ENCODE measurements at regions not wholly inside any gene's neighbourhood (a gene's known extent, or its start where the extent isn't known, plus 50 kb on each side); places are given as distances from the start of the nearest gene placed in this dataset.

DNA sequence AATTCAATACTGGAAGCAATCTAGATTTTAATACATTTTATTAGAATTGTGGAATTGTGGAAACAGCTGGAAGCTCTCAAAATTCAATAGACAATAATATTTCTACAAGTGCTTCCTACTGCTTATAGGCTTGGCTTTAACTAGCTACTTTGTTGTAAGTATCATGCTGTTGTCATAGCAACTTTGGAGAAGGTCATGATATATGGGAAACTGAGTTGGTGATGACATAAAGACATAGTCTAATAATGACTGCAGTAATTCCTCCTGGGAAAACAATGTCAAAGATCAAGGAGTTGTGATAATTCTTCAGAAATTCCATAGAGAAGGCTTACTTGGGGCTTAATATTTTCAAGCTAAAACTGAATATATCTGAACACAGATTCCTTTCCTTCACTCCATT is 266.6 kb downstream of the KIF21A start:
- ChIA-PET POLR2A (no interaction called here), CTCF (no interaction called here)
- no peak for DNase-seq (ENCODE audit: extremely low spot score)
- TF ChIP-seq SP1 (IDR thresholded peaks at IDR 0.05) = no peak
- no peak for TF ChIP-seq NFRKB (IDR thresholded peaks at IDR 0.05)
- no peak for TF ChIP-seq FOXA1 (IDR thresholded peaks at IDR 0.05)
- TF ChIP-seq HDGF (IDR thresholded peaks at IDR 0.05; ENCODE audit: borderline replicate concordance) = no peak
- TF ChIP-seq CTBP1 (IDR thresholded peaks at IDR 0.05; ENCODE audit: borderline replicate concordance) = no peak
- TF ChIP-seq LEF1 (IDR thresholded peaks at IDR 0.05; ENCODE audit: borderline replicate concordance) = no peak
- no peak for TF ChIP-seq FOXK2 (IDR thresholded peaks at IDR 0.05)
- TF ChIP-seq ZNF384 (IDR thresholded peaks at IDR 0.05) = no peak
- TF ChIP-seq ELF4 (IDR thresholded peaks at IDR 0.05) = no peak
- TF ChIP-seq L3MBTL2 (conservative IDR thresholded peaks at IDR 0.05) = no peak

DNA sequence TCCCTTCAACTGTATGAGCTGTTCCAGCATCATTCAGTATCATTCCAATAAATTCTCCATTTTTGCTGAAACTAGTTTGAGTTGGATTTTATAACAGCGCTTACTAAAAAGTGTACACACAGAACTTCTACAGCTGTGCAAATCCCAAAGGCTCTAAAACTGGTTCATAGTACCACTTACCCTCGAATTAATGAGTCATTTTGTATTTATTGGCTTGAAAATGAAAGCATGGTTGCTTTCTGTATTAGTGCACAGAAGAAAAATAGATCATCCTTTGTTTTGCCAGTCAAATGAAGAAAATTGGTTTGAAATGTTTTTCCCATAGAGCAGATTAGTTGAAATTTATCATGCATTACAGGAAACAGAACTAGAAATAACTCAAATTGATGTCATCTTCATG is 268.3 kb upstream of the CPNE8 start:
- CTCF ChIA-PET = no interaction called here
- POLR2A ChIA-PET = no interaction called here
- no peak for DNase-seq (ENCODE audit: extremely low spot score)
- no peak for TF ChIP-seq CTBP1 (IDR thresholded peaks at IDR 0.05; ENCODE audit: borderline replicate concordance)
- no peak for TF ChIP-seq NFRKB (IDR thresholded peaks at IDR 0.05)
- no peak for TF ChIP-seq LEF1 (IDR thresholded peaks at IDR 0.05; ENCODE audit: borderline replicate concordance)

DNA sequence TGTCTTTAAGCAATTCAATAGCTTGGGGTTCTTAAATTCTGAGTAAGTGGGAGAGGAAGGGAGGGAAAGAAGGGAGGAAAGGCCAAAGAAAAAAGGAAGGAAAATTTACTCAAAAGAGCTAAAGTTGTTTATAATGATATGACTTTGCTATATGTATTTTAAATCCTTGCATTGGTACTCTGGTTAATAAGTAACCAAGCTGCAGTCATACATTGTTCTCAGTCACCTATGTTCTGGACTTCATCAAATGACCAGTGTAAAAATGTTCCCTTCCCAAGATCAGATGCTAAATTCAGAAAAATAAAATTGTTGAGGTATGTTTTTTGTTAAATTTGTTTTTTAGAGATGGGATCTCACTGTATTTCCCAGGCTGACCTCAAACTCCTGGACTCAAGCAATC is 259.9 kb upstream of the CPNE8 start:
- ChIA-PET POLR2A (no interaction called here), CTCF (no interaction called here)
- DNase-seq (ENCODE audit: extremely low spot score) = no peak
- no peak for TF ChIP-seq TARDBP (IDR thresholded peaks at IDR 0.05)
- TF ChIP-seq ELF4 (IDR thresholded peaks at IDR 0.05) = no peak
- no peak for TF ChIP-seq L3MBTL2 (conservative IDR thresholded peaks at IDR 0.05)
- no peak for TF ChIP-seq FOXK2 (IDR thresholded peaks at IDR 0.05)
- TF ChIP-seq CTBP1 (IDR thresholded peaks at IDR 0.05; ENCODE audit: borderline replicate concordance) = no peak
- no peak for TF ChIP-seq ARNT (IDR thresholded peaks at IDR 0.05)
- no peak for TF ChIP-seq NFRKB (IDR thresholded peaks at IDR 0.05)
- TF ChIP-seq FOXM1 (IDR thresholded peaks at IDR 0.05; ENCODE audit: borderline replicate concordance) = no peak

DNA sequence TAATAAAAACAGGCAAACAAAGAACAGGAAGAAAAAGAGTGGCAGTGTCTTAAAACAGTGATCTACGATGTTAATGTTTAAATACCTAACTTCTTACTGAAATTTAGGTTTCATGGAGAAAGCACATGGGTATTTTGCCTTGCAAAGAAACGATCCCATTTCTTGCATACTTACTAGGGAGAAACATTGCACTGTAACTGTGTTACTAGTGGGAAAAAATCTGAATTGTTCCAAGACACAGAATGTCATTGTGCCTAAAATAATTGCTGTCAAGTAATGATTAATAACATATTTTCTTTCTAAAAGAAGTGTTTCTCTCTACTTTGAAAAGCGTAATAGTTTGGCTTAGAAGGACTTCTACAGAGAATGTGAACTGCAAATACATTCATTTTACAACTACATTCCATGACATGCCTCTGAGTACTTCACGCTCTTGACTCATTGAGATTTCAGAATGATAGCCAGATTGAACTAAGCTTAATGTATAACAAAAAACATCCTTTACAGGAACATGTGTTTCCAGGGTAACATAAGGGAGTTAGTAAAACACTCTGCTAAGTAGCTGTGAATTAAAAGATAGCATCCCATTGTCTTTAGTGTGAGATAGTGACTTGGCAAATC is 256.2 kb upstream of the CPNE8 start:
- ChIA-PET POLR2A (no interaction called here), CTCF (no interaction called here)
- DNase-seq (ENCODE audit: extremely low spot score) = no peak
- TF ChIP-seq FOXK2 (IDR thresholded peaks at IDR 0.05) (no peak), CTBP1 (IDR thresholded peaks at IDR 0.05; ENCODE audit: borderline replicate concordance) (no peak), HDGF (IDR thresholded peaks at IDR 0.05; ENCODE audit: borderline replicate concordance) (no peak), SP1 (IDR thresholded peaks at IDR 0.05) (no peak), NFRKB (IDR thresholded peaks at IDR 0.05) (no peak), L3MBTL2 (conservative IDR thresholded peaks at IDR 0.05) (no peak), ARNT (IDR thresholded peaks at IDR 0.05) (no peak), LEF1 (IDR thresholded peaks at IDR 0.05; ENCODE audit: borderline replicate concordance) (no peak), ZNF384 (IDR thresholded peaks at IDR 0.05) (no peak), FOXA1 (IDR thresholded peaks at IDR 0.05) (no peak), FOXM1 (IDR thresholded peaks at IDR 0.05; ENCODE audit: borderline replicate concordance) (no peak), SUZ12 (IDR thresholded peaks at IDR 0.05) (no peak)
- TF ChIP-seq, protein P1, sequence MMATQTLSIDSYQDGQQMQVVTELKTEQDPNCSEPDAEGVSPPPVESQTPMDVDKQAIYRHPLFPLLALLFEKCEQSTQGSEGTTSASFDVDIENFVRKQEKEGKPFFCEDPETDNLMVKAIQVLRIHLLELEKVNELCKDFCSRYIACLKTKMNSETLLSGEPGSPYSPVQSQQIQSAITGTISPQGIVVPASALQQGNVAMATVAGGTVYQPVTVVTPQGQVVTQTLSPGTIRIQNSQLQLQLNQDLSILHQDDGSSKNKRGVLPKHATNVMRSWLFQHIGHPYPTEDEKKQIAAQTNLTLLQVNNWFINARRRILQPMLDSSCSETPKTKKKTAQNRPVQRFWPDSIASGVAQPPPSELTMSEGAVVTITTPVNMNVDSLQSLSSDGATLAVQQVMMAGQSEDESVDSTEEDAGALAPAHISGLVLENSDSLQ (IDR thresholded peaks at IDR 0.05) = no peak

DNA sequence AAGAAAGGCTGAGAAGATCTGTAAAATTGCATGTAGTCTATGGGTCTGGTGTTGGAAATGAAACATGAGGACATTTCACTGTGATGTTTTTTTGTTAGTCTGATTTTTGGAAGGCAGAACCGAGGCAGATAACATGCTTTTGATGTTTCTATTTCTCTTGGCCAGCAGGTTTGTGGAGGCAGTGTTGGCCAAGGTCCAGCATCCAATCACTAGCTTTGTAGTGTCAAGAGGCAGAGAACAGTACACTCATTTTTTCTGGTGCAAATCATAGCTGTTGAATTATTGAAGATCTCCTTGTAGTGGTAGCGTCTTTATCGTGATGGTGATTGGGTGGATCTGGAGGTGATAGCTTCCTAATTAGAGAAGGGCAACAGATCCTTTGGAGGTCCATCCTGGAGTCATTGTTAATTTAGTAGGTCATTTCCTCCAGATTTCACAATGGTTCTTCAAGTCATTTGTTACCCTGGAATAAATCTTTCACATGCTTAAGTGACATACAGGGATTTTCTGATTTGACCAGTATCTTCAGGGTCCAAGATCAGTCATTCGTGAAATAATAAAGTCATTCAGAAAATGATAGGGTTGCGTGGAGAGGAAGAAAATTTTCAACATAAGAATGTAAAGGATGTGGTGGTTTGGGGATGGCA is 252.4 kb upstream of the CPNE8 start:
- ChIA-PET CTCF (no interaction called here), POLR2A (no interaction called here)
- TF ChIP-seq FOXM1 (IDR thresholded peaks at IDR 0.05; ENCODE audit: borderline replicate concordance) = no peak
- TF ChIP-seq ARNT (IDR thresholded peaks at IDR 0.05) = no peak
- TF ChIP-seq FOXA1 (IDR thresholded peaks at IDR 0.05) = no peak
- TF ChIP-seq BHLHE40 (IDR thresholded peaks at IDR 0.05; ENCODE audit: borderline replicate concordance) = no peak
- no peak for TF ChIP-seq LEF1 (IDR thresholded peaks at IDR 0.05; ENCODE audit: borderline replicate concordance)
- TF ChIP-seq NFRKB (IDR thresholded peaks at IDR 0.05) = no peak
- TF ChIP-seq L3MBTL2 (conservative IDR thresholded peaks at IDR 0.05) = no peak
- no peak for TF ChIP-seq FOXK2 (IDR thresholded peaks at IDR 0.05)
- TF ChIP-seq CTBP1 (IDR thresholded peaks at IDR 0.05; ENCODE audit: borderline replicate concordance) = no peak
- TF ChIP-seq ZNF384 (IDR thresholded peaks at IDR 0.05) = no peak
- no peak for TF ChIP-seq ELF4 (IDR thresholded peaks at IDR 0.05)
- TF ChIP-seq, protein P1 (IDR thresholded peaks at IDR 0.05) = no peak
- no peak for TF ChIP-seq TARDBP (IDR thresholded peaks at IDR 0.05)
- no peak for TF ChIP-seq SP1 (IDR thresholded peaks at IDR 0.05)
- no peak for TF ChIP-seq HDGF (IDR thresholded peaks at IDR 0.05; ENCODE audit: borderline replicate concordance)
- TF ChIP-seq SUZ12 (IDR thresholded peaks at IDR 0.05) = no peak
- no peak for DNase-seq (ENCODE audit: extremely low spot score)

DNA sequence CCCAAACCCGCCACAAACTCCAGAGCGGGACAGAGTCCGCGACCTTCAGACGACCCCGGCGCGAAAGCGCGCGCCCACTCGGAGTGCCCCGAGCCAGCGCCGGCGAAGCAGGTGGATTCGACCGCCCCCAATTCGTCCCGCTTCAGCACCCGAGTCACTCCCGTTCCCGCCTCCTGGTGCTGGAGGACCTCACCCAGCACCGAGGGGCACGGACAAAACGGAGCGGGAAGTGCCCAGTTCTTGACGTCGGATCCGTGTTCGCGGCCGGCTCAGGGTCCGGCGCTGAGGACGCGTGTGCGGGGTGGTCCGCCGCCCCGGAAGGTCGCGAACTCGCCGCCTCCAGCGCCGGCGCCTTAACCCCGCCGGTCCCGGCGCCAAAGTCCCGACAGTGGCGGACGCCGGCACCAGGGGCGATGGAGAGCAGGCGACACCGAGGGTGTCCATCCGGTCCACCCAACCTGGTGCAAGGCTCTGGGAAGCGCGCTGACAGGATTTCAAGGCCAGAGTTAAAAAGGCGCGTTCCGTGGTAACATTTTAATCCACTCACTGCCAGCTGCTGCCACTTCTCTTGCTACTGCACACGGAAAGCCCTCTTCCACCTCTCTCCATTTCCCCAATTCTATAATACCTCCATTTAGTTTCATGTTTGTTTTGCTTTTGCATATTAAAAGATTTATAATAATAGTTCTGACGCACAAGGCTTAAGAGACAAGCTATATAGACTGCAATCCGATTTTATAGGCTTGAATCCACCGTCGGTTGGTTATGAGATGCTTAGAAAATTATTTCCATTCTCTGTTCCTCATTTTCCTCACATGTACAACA is 240.0 kb upstream of the CPNE8 start:
- CTCF ChIA-PET = no interaction called here
- TF ChIP-seq NFRKB (IDR thresholded peaks at IDR 0.05) = no peak
- no peak for TF ChIP-seq SP1 (IDR thresholded peaks at IDR 0.05)
- TF ChIP-seq TARDBP (IDR thresholded peaks at IDR 0.05) = no peak
- no peak for TF ChIP-seq FOXK2 (IDR thresholded peaks at IDR 0.05)
- TF ChIP-seq, protein P1 (IDR thresholded peaks at IDR 0.05) = no peak
- TF ChIP-seq SUZ12 (IDR thresholded peaks at IDR 0.05) = no peak
- TF ChIP-seq FOXA1 (IDR thresholded peaks at IDR 0.05) = no peak
- no peak for TF ChIP-seq BHLHE40 (IDR thresholded peaks at IDR 0.05; ENCODE audit: borderline replicate concordance)
- TF ChIP-seq ZNF384 (IDR thresholded peaks at IDR 0.05) = no peak
- no peak for TF ChIP-seq L3MBTL2 (conservative IDR thresholded peaks at IDR 0.05)
- TF ChIP-seq CTBP1 (IDR thresholded peaks at IDR 0.05; ENCODE audit: borderline replicate concordance) = no peak
- no peak for TF ChIP-seq ELF4 (IDR thresholded peaks at IDR 0.05)
- no peak for TF ChIP-seq LEF1 (IDR thresholded peaks at IDR 0.05; ENCODE audit: borderline replicate concordance)
- no peak for TF ChIP-seq HDGF (IDR thresholded peaks at IDR 0.05; ENCODE audit: borderline replicate concordance)
- TF ChIP-seq ARNT (IDR thresholded peaks at IDR 0.05) = no peak
- POLR2A ChIA-PET = no interaction called here
- no peak for DNase-seq (ENCODE audit: extremely low spot score)
